Pons (tissue), 1 donor: ENCODE measurements at regions not wholly inside any gene's neighbourhood (a gene's known extent, or its start where the extent isn't known, plus 50 kb on each side); places are given as distances from the start of the nearest gene placed in this dataset.
"Not testable (repeated sequence)": the region's sequence is repeated elsewhere in the genome, so short reads cannot be mapped to it uniquely, and the experiment has no call there.

ENCODE experiments used
- DNase-seq: peaks from one replicate; pipeline ENCODE4 v3.0.0-alpha.2; 2016; ENCODE audit warnings: low spot score

DNA sequence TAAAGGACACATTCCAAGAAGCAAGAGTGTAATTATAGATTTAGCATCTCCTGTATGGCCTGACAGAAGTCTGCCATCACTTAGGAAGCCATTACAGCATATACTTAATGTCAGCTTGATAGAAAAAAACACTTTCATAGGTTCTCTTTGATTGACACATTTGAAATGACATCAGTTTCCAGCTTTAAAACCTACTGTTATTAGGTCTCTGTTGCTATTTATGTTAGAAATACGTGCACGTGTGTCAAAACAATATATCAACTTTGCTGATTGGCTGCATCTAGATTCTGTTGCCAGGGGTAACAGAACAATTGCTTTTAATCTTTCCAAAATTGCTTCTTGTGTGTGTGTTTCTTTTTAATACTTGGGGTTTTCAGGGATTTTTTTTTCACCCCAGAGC lies 389.3 kb upstream of the ATP11B start:
- DNase-seq: no peak

DNA sequence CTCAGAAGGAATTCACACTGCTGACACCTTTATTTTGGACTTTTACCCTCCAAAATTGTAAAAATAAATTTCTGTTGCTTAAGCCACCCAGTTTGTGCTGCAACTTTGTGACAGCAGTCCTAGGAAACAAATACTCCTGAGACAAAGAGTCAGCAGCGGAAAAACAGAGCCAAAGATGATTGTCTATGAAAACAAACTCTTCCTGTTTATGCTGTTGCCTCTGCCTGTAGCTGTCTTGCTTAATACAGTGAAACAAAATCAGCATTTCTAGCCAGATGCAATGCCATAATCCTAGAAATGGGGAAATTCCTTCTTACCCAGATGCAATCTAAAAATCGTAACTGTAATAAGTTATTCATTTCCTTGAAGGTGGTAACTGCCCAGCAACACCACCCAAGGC lies 387.5 kb upstream of the ATP11B start:
- DNase-seq: no peak

DNA sequence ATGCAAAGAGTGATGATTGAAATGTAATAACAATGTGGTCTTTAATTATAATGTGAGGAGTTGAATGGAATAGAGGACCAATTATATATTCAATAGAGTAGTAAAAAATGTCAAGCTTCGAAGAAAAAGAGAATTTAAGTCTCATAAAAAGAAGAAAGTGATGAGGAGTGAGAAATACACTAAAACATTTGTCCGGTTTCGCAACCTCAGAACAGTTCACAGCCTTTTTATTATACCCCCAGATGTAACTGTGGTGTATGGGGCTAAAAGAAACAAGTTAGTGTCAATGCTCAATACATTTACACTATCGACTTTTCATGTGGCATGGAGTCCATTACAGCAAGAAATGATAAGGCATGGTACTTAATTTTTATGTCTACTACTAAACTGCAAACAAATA lies 386.5 kb upstream of the ATP11B start:
- DNase-seq: no peak

DNA sequence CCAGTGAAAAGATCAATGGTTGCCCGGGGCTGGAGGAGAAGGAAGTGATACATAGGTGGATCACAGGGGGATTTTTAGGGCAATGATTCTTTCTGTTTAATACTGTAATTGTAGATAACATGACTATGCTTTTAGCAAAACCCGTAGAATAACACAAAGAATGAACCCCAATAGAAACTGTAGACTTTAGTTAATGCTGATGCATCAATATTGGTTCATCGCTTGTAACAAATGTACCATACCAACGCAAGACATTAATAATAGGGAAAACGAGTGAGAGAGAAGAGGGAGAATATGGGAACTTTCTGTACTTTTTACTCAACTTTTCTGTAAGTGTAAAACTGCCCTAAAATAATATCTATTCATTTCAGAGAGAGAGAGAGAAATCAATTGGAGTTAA lies 383.3 kb upstream of the ATP11B start:
- DNase-seq: no peak

DNA sequence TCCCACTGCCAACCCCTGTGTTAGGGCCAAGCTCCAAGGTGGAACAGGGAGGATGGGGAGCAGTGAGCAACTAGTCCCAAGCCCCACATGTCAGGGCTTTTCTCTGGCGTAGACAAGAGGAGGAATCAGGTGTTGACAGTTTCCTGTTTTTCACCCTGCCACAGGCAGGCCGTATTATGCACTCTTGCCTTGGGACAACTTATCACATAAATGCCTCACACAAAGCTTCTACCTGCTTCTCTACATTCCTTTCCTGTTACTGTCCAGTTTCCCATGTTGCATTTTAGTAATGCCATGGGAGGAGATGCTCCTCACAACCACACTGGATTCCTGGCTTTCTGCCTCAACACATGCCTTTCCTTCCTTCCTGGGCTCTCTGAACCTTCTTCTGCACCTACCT lies 381.2 kb upstream of the ATP11B start:
- no peak for DNase-seq

DNA sequence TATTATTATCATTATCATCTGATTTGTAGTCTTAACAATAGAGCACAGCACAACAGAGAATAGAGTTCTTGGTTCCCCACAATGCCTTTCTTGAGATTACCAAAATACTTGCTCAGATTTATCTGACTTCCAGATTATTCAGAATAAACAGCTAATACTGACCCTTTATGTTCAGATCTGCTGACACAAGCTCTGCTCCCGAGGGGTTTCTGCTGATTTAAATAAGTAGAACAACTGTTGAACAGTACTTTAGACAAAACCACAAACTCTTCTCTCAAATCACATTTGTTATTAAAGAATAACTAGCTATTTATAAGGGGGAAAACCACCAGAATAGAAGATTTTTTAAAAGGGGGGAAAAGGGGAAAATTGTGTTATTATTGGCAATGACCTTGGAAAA lies 380.2 kb upstream of the ATP11B start:
- DNase-seq: no peak

DNA sequence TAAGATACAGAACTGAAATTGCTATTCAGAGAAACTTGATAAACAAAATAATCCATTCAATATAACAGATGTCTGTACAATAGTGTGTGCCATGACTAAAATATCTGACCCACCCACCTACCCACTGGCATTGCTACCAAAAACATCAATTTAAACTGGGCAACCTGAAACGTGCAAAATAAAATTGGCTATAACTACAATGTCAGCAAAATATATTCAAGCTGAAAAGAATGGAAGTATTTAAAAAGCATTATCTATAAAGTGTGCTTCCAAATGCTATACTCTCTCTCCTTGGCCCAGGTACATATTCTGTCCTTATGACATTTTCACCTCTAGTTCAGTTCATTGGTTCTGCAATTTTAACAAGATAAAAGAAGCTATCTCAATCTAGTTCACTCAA lies 379.6 kb upstream of the ATP11B start:
- no peak for DNase-seq

DNA sequence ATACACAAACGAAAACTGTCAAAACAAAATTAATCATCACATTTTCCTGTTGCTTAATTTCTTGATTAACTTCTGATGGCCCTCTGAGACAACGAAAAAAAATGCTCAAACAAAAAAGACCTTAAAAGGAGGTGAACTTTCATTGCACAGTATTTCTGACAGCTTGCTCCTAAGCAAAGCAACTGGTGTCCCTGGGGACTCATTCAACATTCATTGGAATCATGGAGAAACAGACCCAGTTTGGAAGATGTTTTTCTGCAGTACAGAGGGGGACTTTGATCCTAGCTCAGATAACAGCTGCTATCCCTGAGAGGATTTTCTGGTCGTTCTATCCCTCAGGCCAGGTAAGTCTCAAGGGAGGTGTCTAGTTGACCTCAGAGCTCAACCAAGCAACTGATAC lies 378.7 kb upstream of the ATP11B start:
- DNase-seq: no peak

DNA sequence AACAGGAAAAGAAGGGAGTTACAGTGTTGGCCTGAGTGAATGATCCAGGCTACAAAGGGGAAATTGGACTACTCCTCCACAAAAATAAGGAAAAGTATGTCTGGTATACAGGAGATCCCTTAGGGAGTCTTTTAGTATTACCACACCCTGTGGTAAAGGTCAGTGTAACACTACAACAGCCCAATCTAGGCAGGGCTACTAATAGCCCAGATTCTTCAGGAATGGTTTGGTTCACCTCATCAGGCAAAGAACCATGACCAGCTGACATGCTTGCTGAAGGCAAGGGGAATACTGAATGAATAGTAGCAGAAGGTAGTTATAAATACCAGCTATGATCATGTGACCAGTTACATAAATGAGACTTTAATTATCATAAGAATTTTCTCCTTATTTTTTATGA lies 372.6 kb upstream of the ATP11B start:
- DNase-seq: no peak

DNA sequence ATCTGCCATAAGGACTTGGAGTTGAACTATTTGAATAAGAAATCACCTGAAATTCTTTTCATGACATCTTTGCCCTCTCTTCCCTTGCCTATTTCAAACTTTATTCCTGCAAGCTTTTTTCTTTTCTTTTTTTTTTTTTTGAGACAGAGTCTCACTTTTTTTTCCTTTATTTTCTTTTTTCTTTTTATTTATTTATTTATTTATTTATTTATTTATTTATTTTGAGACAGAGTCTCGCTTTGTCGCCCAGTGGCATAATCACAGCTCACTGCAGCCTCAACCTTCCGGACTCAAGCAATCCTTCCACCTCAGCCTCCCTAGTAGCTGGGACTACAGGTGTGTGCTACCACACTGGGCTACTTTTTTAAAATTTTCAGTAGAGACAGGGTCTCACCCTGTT lies 369.3 kb upstream of the ATP11B start:
- DNase-seq: no peak

DNA sequence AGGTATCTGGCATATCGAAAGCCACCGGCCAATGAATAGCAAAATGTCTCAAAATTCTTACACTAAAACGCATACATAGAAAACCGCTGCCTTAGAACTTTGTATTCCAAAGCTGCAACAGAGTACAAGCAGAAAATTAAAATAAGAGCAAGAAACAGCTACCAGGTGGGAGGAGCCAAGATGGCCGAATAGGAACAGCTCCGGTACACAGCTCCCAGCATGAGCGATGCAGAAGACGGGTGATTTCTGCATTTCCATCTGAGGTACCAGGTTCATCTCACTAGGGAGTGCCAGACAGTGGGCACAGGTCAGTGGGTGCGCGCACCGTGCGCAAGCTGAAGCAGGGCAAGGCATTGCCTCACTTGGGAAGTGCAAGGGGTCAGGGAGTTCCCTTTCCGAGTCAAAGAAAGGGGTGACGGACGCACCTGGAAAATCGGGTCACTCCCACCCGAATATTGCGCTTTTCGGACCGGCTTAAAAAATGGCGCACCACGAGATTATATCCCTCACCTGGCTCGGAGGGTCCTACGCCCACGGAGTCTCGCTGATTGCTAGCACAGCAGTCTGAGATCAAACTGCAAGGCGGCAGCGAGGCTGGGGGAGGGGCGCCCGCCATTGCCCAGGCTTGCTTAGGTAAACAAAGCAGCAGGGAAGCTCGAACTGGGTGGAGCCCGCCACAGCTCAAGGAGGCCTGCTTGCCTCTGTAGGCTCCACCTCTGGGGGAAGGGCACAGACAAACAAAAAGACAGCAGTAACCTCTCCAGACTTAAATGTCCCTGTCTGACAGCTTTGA lies 367.2 kb upstream of the ATP11B start:
- not testable (repeated sequence) for DNase-seq

DNA sequence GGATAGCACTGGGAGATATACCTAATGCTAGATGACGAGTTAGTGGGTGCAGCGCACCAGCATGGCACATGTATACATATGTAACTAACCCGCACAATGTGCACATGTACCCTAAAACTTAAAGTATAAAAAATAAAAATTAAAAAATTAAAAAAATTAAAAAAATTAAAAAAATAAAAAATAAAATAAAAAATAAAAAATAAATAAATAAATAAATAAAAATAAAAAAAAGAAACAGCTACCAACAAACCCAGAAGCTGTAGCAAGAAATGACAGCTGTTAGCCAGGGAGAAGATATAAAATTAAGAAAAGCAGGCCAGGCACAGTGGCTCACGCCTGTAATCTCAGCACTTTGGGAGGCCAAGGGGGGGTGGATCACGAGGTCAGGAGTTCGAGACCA lies 361.3 kb upstream of the ATP11B start:
- not testable (repeated sequence) for DNase-seq

DNA sequence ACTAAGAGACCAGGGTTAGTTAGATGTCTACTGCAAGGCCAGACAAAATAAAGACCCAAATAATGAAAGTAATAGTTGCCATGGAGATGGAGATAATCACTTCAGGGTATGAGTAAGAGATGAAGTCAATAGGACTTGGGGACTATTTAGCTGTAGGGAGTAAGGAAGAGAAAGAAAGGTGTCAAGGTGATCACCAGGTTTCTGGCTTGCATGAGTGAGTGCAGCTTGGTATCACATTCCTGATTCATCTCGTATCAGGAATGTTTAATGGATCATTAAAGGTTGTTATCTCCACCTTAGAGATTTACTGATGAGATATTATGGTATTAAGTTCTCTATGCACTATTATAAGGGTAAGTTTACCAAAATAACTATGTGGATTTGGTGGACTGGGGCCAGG lies 357.4 kb upstream of the ATP11B start:
- no peak for DNase-seq

DNA sequence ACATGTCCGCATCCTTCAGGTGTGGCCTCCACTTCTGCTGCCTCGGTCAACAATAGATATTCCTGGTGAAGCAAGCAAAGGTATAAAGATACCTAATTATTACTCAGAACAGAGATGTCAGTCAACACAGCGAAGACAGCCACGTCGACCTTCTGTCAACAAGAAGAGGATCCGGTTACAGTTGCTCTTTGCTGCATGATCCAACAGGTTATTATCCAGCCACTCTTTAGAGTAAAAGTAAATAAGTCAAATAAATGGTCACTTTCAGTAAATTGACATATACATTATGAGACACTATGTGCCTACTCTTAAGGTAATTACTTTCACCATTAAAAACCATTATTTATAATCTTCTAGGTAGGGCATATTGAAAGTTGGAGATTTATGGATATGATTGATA lies 356.8 kb upstream of the ATP11B start:
- no peak for DNase-seq

DNA sequence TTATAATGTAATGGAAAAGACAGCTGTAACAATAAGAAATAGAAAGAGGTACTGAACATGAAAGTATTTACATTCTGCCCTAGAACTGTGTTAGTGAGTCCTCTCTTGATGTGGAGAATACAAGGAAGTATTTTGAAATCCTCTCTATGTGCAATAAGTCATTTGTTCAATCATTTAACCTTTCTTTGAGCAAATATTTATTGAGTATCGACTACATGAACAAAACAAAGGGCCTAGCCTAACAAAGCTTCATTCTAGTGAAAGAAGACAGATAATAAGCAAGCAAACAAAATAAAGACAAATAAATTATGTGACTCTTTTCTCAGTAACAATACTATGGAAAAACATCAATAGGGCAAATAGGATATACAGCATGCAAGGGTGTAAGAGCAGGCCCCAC lies 354.9 kb upstream of the ATP11B start:
- DNase-seq: no peak

DNA sequence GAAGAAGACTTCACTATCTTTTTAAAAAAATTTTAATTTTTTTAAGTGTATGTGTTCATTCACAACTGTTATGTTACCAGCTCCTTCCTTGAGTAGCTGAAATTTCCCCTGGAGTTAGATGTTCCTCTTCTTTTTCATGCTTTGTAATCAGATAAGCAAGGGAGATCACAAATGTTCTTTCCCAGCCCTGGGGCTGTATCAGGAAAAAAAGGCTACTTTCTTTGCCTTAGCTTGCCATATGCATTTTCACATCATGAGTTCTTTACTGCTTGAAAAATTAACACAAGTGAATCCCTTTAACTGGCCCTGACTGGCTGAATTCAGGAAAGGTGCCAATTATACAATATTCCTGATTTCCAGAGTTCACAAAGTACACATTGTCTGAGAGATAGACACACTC lies 353.2 kb upstream of the ATP11B start:
- DNase-seq: no peak

DNA sequence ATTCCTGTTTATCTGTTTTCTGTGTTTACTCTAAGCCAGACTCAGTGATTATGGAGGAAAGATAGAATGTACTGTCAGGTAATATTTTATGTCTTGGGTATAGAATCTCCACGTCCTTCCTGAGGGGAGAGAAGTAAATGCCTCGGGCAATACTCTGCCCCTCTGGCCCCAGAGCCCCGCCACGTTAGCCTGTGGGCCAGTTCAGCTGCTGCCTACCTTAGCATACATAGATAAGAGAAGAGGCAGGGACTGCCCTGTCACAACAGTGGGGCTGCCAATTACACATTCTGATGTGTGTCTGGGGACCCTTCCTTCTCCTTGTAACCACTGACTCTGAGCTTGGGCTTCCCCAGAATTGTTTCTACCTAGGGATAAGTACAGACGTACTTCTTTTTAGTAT lies 347.7 kb upstream of the ATP11B start:
- no peak for DNase-seq

DNA sequence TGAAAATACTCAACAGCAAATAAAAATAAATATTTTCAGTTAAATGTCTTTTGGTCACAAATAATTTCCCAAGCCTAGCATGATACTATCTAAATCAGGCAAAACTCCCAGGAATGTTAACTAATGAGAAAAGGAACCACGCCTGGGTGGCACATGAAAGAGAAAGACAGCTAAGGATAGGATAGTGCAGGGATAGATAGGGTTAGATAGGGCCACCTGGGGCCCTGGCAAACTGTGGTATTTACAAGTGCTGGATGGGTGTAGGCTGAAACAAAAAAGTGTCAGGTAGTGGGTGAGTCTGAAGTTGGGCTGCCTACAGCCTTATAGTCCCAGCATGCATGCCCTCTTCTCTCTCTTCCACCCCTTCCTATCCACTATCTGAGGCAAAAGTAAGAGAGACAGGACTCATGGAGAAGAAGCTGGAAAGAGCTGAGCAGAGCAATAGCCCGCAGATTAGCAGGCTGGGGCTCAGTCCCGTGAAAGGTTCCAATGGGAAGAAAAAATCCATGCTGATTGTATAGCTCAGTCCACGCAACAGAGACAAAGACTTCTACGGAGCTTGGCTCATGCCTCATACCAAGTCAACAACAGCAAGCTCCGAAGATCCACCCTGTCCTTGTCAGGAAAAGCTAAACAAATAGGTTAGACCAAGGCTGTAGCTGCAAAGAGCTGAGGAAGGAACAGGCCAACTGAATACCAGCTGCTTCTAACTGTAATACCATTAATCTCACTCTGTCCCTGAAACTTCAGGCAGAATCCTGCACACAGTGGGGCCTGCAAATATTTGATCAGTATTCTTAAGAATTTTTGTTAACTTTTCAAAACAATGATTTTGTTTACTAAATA lies 342.1 kb upstream of the ATP11B start:
- DNase-seq: no peak

DNA sequence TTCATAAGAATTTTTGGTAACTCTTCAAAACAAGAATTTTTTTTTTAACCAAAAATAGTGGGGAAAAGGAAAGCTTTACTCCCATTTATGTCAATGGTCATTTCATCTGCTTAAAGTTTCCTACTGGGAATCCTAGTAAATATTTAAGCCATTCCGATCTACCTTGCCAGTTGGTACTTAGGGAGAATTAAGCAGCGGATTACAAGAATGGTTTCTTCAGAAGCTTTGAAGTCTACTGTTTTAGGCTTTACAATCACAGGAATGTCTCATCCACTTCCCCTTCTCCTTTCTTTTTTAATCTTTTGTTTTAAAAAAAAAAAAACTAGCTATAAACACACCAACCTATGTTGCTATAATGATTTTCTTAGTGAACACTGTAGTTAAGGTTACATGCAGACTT lies 341.4 kb upstream of the ATP11B start:
- DNase-seq: no peak

DNA sequence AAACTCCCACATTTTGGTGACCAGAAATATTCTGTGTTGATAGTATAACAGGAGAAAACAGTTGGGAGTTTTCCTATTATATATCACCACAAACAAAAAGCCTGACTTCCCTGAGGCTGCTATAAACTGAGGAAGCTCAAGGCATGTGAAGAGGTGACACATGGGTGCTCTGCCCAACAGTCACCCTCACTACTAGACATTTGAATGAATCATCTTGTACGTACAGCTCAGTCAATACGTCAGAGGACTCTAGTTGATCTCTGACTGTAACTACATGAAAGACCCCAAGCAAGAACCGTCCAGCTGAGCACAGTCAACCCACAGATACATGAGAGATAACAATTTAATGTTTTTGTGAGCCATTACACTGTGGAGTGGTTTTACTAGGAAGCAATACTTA lies 338.3 kb upstream of the ATP11B start:
- no peak for DNase-seq

DNA sequence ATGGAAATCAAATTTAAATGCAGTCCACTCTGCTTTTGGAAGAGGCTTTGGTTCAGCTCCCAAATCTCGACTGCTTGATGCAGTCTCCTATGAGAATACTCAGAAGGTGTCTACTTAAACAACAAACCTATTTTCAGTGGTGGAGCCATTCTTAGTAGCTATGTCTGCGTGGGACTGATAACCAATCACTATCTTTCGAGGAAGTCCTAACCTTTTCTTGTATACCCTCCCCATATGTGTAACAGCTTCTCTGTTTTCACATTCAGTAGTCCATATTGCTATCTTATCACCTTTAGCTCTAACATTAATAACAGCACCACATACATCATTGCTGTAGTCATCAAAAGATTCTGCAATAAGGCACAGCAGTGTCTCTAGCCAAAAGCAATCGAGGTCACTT lies 333.0 kb upstream of the ATP11B start:
- DNase-seq: no peak

DNA sequence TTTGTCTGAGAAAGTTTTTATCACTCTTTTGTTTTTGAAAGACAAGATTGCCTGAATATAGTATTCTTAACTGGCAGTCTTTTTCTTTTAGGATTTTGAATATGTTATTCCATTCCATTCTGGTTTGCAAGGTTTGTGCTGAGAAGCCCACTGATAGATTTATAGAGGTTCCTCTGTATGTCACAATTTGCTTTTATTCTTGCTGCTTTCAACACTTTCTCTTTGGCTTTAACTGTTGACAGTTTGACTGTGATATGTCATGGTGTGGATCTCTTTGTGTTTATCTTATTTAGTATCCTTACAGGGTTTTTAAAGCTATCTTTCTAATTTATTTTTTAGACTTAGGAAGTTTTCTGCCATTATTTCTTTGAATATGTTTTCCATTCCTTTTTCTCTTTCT lies 331.2 kb upstream of the ATP11B start:
- DNase-seq: no peak

DNA sequence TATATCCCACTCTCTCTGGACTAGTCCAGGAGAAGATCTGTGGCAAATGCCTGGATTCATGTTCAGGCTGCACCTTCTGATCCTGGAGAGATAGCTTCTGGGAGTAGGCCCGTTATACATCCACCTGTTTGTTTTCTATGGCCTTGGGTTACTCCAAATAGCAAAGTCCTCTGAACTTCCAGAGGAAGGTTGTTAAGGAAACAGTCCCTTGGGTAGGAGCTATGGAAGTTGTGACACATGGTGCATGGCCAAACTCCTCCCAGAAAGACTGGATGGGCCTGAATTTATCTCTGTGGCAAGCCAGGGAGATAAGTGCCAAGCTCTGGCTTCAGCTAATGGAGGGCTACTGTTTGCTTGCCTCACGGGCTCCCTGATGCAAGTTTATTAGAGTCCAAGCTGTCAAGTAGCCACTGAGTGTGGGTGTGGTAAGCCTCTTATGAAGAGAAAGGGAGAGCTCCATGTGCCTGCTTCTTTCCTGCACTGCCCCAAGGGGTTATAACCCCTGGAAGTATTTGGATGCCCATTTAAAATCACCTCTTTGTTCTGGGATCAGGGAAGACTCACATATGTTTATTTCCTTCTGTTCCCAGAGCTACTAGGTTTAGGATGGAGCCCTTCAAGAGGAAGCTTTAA lies 328.7 kb upstream of the ATP11B start:
- no peak for DNase-seq
